NCI-H2171 (cell line): ENCODE measurements at regions not wholly inside any gene's neighbourhood (a gene's known extent, or its start where the extent isn't known, plus 50 kb on each side); places are given as distances from the start of the nearest gene placed in this dataset.
"Not testable (repeated sequence)": the region's sequence is repeated elsewhere in the genome, so short reads cannot be mapped to it uniquely, and the experiment has no call there.

Source experiments
- DNase-seq: peaks from one replicate; lab custom pipeline; 2025; lab: John Stamatoyannopoulos, UW

- not testable (repeated sequence) for DNase-seq
These were observed 90.8 kb upstream of the ADCY2 start for GRCh38 chr5:7305000-7305674.

- DNase-seq: not testable (repeated sequence)
These were observed 89.4 kb upstream of the ADCY2 start for GRCh38 chr5:7306556-7306955.

- DNase-seq: not testable (repeated sequence)
These were observed 88.2 kb upstream of the ADCY2 start for GRCh38 chr5:7307709-7308108.

- DNase-seq: not testable (repeated sequence)
These were observed 86.2 kb upstream of the ADCY2 start for GRCh38 chr5:7309715-7310114.

- DNase-seq: not testable (repeated sequence)
These were observed 85.3 kb upstream of the ADCY2 start for GRCh38 chr5:7310656-7311055.

GRCh38 chr5:7315118-7315517 lies 80.8 kb upstream of the ADCY2 start:
- DNase-seq: no peak

GRCh38 chr5:7317751-7318150 lies 78.2 kb upstream of the ADCY2 start:
- DNase-seq: no peak

- DNase-seq: no peak
These were observed 75.1 kb upstream of the ADCY2 start for GRCh38 chr5:7320701-7321301.

- DNase-seq: no peak
These were observed 74.2 kb upstream of the ADCY2 start for GRCh38 chr5:7321724-7322123.

GRCh38 chr5:7324919-7325318 lies 71.0 kb upstream of the ADCY2 start:
- no peak for DNase-seq

- no peak for DNase-seq
These were observed 69.7 kb upstream of the ADCY2 start for GRCh38 chr5:7325975-7326913.

- no peak for DNase-seq
These were observed 66.8 kb upstream of the ADCY2 start for GRCh38 chr5:7329141-7329540.

GRCh38 chr5:7329712-7330111 lies 66.2 kb upstream of the ADCY2 start:
- no peak for DNase-seq

- no peak for DNase-seq
These were observed 65.7 kb upstream of the ADCY2 start for GRCh38 chr5:7330256-7330655.

- no peak for DNase-seq
These were observed 64.8 kb upstream of the ADCY2 start for GRCh38 chr5:7331131-7331530.
